ENCODE measurements at regions not wholly inside any gene's neighbourhood (a gene's known extent, or its start where the extent isn't known, plus 50 kb on each side); places are given as distances from the start of the nearest gene placed in this dataset.

- TF ChIP-seq, protein P1, sequence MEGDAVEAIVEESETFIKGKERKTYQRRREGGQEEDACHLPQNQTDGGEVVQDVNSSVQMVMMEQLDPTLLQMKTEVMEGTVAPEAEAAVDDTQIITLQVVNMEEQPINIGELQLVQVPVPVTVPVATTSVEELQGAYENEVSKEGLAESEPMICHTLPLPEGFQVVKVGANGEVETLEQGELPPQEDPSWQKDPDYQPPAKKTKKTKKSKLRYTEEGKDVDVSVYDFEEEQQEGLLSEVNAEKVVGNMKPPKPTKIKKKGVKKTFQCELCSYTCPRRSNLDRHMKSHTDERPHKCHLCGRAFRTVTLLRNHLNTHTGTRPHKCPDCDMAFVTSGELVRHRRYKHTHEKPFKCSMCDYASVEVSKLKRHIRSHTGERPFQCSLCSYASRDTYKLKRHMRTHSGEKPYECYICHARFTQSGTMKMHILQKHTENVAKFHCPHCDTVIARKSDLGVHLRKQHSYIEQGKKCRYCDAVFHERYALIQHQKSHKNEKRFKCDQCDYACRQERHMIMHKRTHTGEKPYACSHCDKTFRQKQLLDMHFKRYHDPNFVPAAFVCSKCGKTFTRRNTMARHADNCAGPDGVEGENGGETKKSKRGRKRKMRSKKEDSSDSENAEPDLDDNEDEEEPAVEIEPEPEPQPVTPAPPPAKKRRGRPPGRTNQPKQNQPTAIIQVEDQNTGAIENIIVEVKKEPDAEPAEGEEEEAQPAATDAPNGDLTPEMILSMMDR (IDR thresholded peaks at IDR 0.05; ENCODE audit: insufficient read depth, low read depth, low read length), result no peak
- no peak for TF ChIP-seq EZH2 (IDR thresholded peaks at IDR 0.05; ENCODE audit: insufficient read depth, low read length)
Measured at GRCh38 chr2:118291251-118291880, 203.1 kb downstream of the INSIG2 start.
